RKO (cell line): ENCODE measurements at regions not wholly inside any gene's neighbourhood (a gene's known extent, or its start where the extent isn't known, plus 50 kb on each side); places are given as distances from the start of the nearest gene placed in this dataset.
"Not testable (repeated sequence)": the region's sequence is repeated elsewhere in the genome, so short reads cannot be mapped to it uniquely, and the experiment has no call there.

Source experiments
- DNase-seq: peaks from one replicate; pipeline ENCODE4 v3.0.0-alpha.2; 2016; ENCODE audit warnings: low spot score

DNA sequence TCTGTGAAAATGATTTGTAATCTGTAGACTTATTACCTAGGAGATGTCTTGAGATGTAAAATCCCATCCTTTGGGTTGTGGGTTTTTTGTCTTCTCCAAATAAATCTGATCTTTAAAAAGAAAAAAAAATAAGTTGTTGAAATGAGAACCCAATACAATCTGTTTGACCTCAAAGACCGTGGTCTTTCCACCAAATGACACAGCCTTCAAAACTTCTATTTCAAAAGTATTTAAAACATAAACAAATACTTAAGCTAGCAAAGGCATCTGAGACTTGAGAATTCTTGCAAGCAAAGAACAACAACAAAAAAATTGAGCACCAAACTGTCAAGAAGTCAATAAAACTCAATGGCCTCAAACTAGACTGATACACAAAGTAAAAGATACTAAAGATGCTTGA, 67.9 kb upstream of the HECW1 start:
- DNase-seq = no peak

DNA sequence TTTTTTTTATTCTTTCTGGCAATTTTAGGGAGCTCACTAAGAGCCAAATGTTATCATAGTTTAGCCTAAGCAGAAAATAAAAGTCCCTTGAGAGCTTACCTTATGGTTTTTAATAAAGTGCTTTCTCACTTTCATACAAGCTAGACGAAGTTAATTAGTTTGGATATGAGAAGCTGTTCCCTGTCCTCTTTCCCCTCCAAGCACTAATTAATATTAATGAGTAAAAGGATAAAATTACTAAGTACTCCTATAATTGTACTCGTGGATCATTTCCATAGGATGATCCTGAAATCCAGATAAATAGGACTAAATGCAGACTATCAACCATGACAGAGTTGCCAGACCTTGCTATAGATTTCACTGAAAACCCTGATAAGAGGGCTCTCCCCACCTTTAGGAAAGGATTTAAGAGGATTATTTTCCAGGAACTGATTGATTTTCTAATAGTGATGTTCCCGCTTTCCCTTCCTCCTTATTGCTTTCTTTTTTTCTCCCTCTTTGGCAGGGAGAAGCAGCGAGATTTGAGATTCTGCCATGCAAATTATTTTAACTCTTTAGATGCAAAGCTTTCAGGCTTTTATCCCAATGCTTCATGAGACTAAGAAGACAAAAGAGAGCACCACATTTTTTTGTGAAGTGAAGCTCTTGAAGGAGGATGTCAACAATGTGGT, 58.3 kb upstream of the HECW1 start:
- DNase-seq = no peak

DNA sequence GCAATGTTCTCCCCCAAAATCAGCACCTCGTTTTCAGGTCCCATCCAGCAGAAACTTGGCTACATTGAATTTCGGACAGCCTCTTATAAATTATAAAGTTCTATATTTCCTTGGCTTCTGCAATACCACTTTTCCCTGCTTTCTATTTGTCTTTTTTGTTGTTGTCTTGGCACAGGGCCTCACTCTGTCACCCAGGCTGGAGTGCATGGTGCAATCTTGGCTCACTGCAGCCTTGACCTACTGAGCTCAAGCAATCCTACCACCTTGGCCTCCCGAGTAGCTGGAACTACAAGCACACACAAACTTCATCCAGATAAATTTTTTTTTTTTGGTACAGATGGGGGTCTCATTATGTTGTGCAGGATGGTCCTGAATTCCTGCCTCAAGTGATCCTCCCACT, 55.3 kb upstream of the HECW1 start:
- DNase-seq = no peak

DNA sequence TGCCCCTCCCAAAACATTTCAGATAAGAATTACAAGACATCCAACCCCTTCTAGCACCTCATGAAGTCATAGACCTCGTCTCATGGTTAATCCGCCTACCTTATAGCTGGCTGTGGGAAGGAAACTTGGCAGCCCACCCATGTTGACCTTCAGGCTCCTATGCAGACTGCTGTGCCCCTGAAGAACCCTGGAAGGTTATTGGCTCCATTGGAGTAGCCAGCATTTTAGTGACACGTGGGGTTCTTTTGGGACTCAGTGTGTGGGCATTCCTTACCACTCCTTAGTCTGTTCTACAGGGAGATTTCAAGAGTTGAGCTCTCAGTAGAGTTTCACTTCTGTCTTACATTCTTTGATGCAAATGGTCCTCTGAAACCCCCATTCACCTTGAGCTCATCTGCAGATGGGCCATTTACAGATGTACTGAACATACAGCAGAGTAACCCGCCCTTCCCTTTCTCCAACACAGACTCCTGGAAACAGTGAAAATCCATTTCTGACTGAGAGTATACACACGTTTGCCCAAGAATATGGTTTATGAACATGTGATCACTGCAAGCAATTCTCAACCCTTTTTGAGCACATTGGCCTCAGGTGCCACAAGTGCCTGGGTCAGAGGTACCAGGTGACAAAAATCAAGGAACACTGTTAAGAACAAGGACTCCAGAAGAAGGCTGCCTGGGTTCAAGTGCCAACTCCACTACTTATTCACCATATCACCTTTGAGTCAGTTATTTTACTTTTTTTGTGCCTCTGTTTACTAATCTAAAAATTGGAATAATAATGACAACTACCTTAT, 54.0 kb upstream of the HECW1 start:
- DNase-seq = no peak

DNA sequence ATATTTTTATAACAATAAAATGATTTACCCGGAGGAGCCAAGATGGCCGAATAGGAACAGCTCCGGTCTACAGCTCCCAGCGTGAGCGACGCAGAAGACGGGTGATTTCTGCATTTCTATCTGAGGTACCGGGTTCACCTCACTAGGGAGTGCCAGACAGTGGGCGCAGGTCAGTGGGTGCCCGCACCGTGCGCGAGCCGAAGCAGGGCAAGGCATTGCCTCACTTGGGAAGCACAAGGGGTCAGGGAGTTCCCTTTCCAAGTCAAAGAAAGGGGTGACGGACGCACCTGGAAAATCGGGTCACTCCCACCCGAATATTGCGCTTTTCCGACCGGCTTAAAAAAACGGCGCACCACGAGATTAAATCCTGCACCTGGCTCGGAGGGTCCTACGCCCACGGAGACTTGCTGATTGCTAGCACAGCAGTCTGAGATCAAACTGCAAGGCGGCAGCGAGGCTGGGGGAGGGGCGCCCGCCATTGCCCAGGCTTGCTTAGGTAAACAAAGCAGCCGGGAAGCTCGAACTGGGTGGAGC, 53.3 kb upstream of the HECW1 start:
- not testable (repeated sequence) for DNase-seq
